ENCODE measurements at regions not wholly inside any gene's neighbourhood (a gene's known extent, or its start where the extent isn't known, plus 50 kb on each side); places are given as distances from the start of the nearest gene placed in this dataset.

DNA sequence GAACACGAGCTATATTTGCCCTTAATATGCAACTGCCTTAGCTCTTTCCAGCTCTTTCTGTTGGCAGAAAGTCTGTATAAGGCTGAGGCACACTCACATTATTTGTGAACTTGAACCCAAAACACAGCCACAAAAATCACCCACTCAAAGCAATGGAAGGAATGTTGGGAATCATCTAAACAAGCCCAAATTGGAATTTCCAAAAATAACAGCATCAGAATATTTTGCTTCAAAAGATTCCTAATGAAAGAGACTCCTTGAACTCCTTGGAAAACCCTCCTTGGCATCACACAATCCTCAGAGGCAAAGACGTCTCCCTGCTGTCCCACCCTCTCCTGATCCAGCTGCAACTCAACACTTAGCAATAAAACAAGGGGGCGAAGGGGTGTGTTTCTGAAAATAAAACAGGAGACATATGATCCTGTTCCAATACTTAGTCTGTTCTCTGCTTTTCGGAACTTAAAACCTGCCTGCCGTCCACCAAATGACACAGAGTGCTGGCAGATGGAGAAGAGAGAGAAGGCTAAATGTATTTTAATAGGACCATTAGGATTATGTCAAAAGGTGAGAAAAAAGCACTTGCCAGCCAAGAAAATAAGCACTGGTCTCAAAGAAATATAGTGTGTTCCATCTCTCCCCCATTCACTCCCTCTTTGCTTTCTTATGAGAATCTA, 320.7 kb upstream of the JARID2 start:
- DNase-seq = no peak
- CTCF ChIA-PET = interaction anchor here (1.1 kb wide), 1 partner anchor 796 kb away, joined by 4 read pairs; no protein-coding TSS in a partner anchor
- no peak overlapping the region for H3K9ac ChIP-seq

DNA sequence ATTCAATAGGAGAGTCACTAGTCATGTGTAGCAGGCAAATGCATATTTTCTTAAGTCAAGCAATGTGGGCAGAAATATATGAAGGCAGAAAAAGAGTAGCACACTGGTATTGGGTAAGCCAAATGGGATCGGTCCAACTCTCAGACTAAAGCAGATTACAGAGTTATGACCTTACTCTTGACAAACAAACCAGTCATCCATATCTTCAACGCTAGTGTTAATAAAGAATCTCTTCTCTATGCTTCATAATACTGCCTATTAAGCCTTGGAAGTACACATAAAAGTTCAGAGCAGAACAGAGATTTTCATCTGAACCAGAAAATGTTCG, 320.2 kb upstream of the JARID2 start:
- Histone ChIP-seq H3K36me3 (replicated peaks in 1 of 2; ENCODE audit: control insufficient read depth in 1 of 2, insufficient read depth in 2 of 2, low read length in 1 of 2) (no peaks in the 10 kb centered on the region), H3K4me1 (ENCODE audit: control insufficient read depth in 1 of 2, insufficient read depth in 2 of 2, low read depth in 1 of 2, low read length in 1 of 2) (no peaks in the 10 kb centered on the region; a peak in 1 of 4 replicates), H3K4me3 (ENCODE audit: low read depth in 2 of 2, low read length in 1 of 2) (no peak overlapping the region), H3K9ac (no peak overlapping the region), H3K4me2 (no peak overlapping the region), H3K27ac (ENCODE audit: low read depth in 2 of 2, low read length in 1 of 2) (no peak overlapping the region), H3K9me3 (no peaks in the 10 kb centered on the region), H2AFZ (ENCODE audit: low read depth) (no peak overlapping the region), H3K9me2 (no peaks in the 10 kb centered on the region), H3K27me3 (ENCODE audit: insufficient read depth) (no peaks in the 10 kb centered on the region), H3K79me2 (ENCODE audit: insufficient read depth) (no peaks in the 10 kb centered on the region), H3F3A (replicated peaks; ENCODE audit: insufficient read depth) (no peaks in the 10 kb centered on the region), H4K20me1 (ENCODE audit: insufficient read depth) (no peaks in the 10 kb centered on the region)
- ChIA-PET POLR2A (no interaction called here), CTCF (no interaction called here)
- no peak for DNase-seq
- 35% methylated on average over 3 of the region's 3 CpGs for WGBS (ENCODE audit: low lambda C conversion rate)
- TF ChIP-seq, protein P1, sequence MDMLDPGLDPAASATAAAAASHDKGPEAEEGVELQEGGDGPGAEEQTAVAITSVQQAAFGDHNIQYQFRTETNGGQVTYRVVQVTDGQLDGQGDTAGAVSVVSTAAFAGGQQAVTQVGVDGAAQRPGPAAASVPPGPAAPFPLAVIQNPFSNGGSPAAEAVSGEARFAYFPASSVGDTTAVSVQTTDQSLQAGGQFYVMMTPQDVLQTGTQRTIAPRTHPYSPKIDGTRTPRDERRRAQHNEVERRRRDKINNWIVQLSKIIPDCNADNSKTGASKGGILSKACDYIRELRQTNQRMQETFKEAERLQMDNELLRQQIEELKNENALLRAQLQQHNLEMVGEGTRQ (IDR thresholded peaks at IDR 0.05; ENCODE audit: borderline replicate concordance, low read depth, low read length) = no peak
- TF ChIP-seq GABPA (IDR thresholded peaks at IDR 0.05; ENCODE audit: low read depth) = no peak
- no peak for TF ChIP-seq RXRA (IDR thresholded peaks at IDR 0.05; ENCODE audit: borderline replicate concordance, low read depth)
- TF ChIP-seq MXI1 (IDR thresholded peaks at IDR 0.05; ENCODE audit: low read depth, low read length) = no peak
- no peak for TF ChIP-seq GATA2 (CRISPR knock-in tag; IDR thresholded peaks at IDR 0.05)
- no peak for TF ChIP-seq YY1 (IDR thresholded peaks at IDR 0.05; ENCODE audit: low read depth)
- no peak for TF ChIP-seq SIN3A (IDR thresholded peaks at IDR 0.05; ENCODE audit: borderline replicate concordance, low read depth, low read length)
- no peak for TF ChIP-seq IRF3 (IDR thresholded peaks at IDR 0.05; ENCODE audit: low read depth, low read length)
- TF ChIP-seq MEF2A (IDR thresholded peaks at IDR 0.05; ENCODE audit: borderline replicate concordance, low read depth) = no peak
- no peak for TF ChIP-seq NFIC (IDR thresholded peaks at IDR 0.05; ENCODE audit: borderline replicate concordance)

More for the DNA sequence above, 320.7 kb upstream of the JARID2 start:
- Histone ChIP-seq H3K27me3 (ENCODE audit: insufficient read depth) (no peaks in the 10 kb centered on the region), H3K36me3 (replicated peaks in 1 of 2; ENCODE audit: control insufficient read depth in 1 of 2, insufficient read depth in 2 of 2, low read length in 1 of 2) (no peaks in the 10 kb centered on the region), H2AFZ (ENCODE audit: low read depth) (no peak overlapping the region), H3K79me2 (ENCODE audit: insufficient read depth) (no peaks in the 10 kb centered on the region), H3K4me2 (no peak overlapping the region), H3K9me2 (no peaks in the 10 kb centered on the region), H3F3A (replicated peaks; ENCODE audit: insufficient read depth) (no peaks in the 10 kb centered on the region), H3K27ac (ENCODE audit: low read depth in 2 of 2, low read length in 1 of 2) (no peak overlapping the region), H3K4me3 (ENCODE audit: low read depth in 2 of 2, low read length in 1 of 2) (no peak overlapping the region), H3K9me3 (no peaks in the 10 kb centered on the region), H4K20me1 (ENCODE audit: insufficient read depth) (no peaks in the 10 kb centered on the region), H3K4me1 (ENCODE audit: control insufficient read depth in 1 of 2, insufficient read depth in 2 of 2, low read depth in 1 of 2, low read length in 1 of 2) (no peaks in the 10 kb centered on the region; a peak in 1 of 4 replicates)
- POLR2A ChIA-PET = no interaction called here
- no peak for TF ChIP-seq USF1 (IDR thresholded peaks at IDR 0.05; ENCODE audit: borderline replicate concordance, low read depth)
- WGBS (ENCODE audit: low lambda C conversion rate) = 49% methylated on average over 5 of the region's 5 CpGs

Measured in SK-N-SH (cell line).